ENCODE measurements at regions not wholly inside any gene's neighbourhood (a gene's known extent, or its start where the extent isn't known, plus 50 kb on each side); places are given as distances from the start of the nearest gene placed in this dataset.
"Not testable (repeated sequence)": the region's sequence is repeated elsewhere in the genome, so short reads cannot be mapped to it uniquely, and the experiment has no call there.

- ATAC-seq (no peak), DNase-seq (no peak)
- intact Hi-C loops (cut with DNase I), result no loop called here
- Histone ChIP-seq H3K36me3 (replicated peaks in 1 of 2; ENCODE audit: insufficient read depth in 1 of 2, low read depth in 2 of 2) (no peaks in the 10 kb centered on the region), H3K27ac (no peak overlapping the region), H3K4me3 (no peak overlapping the region), H3K9me3 (no peaks in the 10 kb centered on the region), H3K4me1 (no peaks in the 10 kb centered on the region), H3K27me3 (no peaks in the 10 kb centered on the region)
- WGBS, 2 donors, result 86% methylated on average over 1 of the region's 1 CpG
- TF ChIP-seq CTCF (IDR thresholded peaks at IDR 0.05), result no peak
These were observed 121.3 kb upstream of the CTSV start for GRCh38 chr9:97160255-97160654.

DNA sequence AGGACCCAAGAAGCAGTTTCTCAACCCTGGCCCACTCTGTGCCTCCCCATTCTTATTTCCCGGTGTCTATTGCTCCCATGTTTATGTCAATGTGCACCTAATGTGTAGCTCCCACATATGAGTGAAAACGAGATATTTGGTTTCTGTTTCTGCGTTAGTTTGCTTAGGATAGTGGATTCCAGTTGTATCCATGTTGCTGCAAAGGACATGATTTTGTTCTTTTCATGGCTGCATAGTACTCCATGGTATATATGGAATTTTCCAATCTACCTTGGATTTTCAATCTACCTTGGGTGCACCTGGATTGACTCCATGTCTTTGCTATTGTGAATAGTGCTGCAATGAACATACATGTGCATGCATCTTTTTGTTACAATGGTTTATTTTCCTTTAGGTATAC is 119.8 kb upstream of the CTSV start:
- H3K4me1 ChIP-seq; H3K9me3 ChIP-seq; DNase-seq; ATAC-seq; intact Hi-C loops (cut with DNase I); H3K4me3 ChIP-seq; H3K36me3 ChIP-seq (replicated peaks in 1 of 2; ENCODE audit: insufficient read depth in 1 of 2, low read depth in 2 of 2); H3K27me3 ChIP-seq; H3K27ac ChIP-seq: not testable (repeated sequence)
- 92 to 96% methylated on average over 3 of the region's 3 CpGs for WGBS, 2 donors

DNA sequence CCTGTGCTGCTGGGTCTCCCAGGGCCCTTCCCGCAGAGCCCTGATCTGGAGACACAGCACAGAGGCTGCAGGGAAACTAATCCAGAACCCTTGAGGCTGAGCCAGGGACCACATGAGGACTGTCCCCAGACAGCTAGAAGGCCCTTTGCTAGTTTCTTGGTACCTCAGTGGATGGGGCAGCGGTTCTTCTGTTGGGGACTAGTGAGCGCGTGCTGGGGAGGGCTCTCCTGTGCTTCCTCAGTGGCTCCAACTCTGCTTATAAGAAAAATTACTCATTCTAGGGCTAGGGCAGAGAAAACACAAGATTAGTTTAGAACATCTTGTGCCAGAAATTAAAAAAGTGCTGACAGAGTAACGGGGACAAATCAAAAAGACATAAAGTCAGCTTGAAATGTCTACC is 116.5 kb upstream of the CTSV start:
- 96 to 97% methylated on average over 4 to 5 of the region's 5 CpGs for WGBS, 2 donors
- H3K4me3 ChIP-seq; H3K4me1 ChIP-seq; H3K9me3 ChIP-seq; H3K27me3 ChIP-seq; H3K27ac ChIP-seq; H3K36me3 ChIP-seq (replicated peaks in 1 of 2; ENCODE audit: insufficient read depth in 1 of 2, low read depth in 2 of 2); DNase-seq; ATAC-seq; intact Hi-C loops (cut with DNase I): not testable (repeated sequence)

GRCh38 chr9:97153967-97154366 is 115.0 kb upstream of the CTSV start:
- Histone ChIP-seq H3K4me3 (no peak overlapping the region), H3K27me3 (no peaks in the 10 kb centered on the region), H3K27ac (no peak overlapping the region), H3K9me3 (no peaks in the 10 kb centered on the region), H3K36me3 (replicated peaks in 1 of 2; ENCODE audit: insufficient read depth in 1 of 2, low read depth in 2 of 2) (no peaks in the 10 kb centered on the region), H3K4me1 (no peaks in the 10 kb centered on the region)
- TF ChIP-seq POLR2A (IDR thresholded peaks at IDR 0.05), result no peak
- TF ChIP-seq CTCF (IDR thresholded peaks at IDR 0.05), result no peak
- DNase-seq (no peak), ATAC-seq (no peak)
- intact Hi-C loops (cut with DNase I), result no loop called here
- WGBS, 2 donors, result 88 to 100% methylated on average over 4 to 6 of the region's 6 CpGs

DNA sequence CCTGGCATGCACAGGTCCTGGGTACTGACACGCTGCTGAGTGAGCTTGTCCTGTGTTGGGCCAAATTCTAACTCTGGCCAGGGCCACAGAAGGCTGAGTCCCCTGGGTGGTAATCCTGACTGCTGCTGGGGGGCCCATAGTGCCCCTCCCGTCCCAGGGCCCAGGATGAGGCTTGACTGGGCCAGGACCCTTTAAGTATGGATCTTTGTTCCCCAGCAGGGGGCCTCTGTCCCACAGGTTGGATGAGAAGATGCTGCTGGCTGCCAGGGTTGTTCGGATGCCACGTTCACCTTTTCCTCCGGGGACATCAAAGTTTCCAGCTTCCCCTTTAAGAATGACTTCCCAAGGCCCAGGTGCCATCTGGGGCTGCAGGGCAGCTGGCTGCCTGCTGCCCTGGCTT is 114.2 kb upstream of the CTSV start:
- 86% methylated on average over 5 of the region's 5 CpGs; no CpG with 5 or more reads in 1 of the 2 donors for WGBS, 2 donors
- ATAC-seq; intact Hi-C loops (cut with DNase I): not testable (repeated sequence)

DNA sequence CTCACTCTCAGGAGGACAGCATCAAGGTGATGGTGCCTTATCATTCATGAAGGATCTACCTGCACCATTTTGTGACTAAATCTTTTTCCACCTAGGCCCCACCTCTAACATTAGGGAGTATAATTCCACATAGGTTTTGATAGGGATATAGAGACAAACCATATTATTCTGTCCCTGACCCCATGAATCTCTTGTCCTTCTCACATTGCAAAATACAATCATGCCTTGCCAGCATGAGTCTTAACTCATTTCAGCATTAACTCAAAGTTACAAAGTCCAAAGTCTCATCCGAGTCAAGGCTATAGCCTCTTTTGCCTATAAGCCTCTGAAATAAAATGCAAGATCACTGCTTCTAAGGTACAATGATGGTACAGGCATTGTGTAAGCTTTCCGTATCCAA is 111.5 kb upstream of the CTSV start:
- H3K9me3 ChIP-seq; H3K27me3 ChIP-seq; DNase-seq; H3K36me3 ChIP-seq (replicated peaks in 1 of 2; ENCODE audit: insufficient read depth in 1 of 2, low read depth in 2 of 2); intact Hi-C loops (cut with DNase I); ATAC-seq; H3K27ac ChIP-seq; H3K4me3 ChIP-seq; H3K4me1 ChIP-seq: not testable (repeated sequence)
- WGBS, 2 donors, result 75 to 89% methylated on average over 2 of the region's 2 CpGs

More for the DNA sequence above, 114.2 kb upstream of the CTSV start:
- DNase-seq; H3K27me3 ChIP-seq; H3K4me1 ChIP-seq; H3K9me3 ChIP-seq; H3K36me3 ChIP-seq (replicated peaks in 1 of 2; ENCODE audit: insufficient read depth in 1 of 2, low read depth in 2 of 2); H3K27ac ChIP-seq; H3K4me3 ChIP-seq: not testable (repeated sequence)

GRCh38 chr9:97148428-97148827 is 109.5 kb upstream of the CTSV start:
- H3K9me3 ChIP-seq; H3K27me3 ChIP-seq; DNase-seq; H3K36me3 ChIP-seq (replicated peaks in 1 of 2; ENCODE audit: insufficient read depth in 1 of 2, low read depth in 2 of 2); intact Hi-C loops (cut with DNase I); H3K4me1 ChIP-seq; H3K4me3 ChIP-seq; ATAC-seq; H3K27ac ChIP-seq: not testable (repeated sequence)
- WGBS, 2 donors, result 62 to 77% methylated on average over 3 of the region's 3 CpGs

GRCh38 chr9:97145680-97146079 is 106.7 kb upstream of the CTSV start:
- intact Hi-C loops (cut with DNase I); H3K27ac ChIP-seq; ATAC-seq; H3K4me3 ChIP-seq; H3K4me1 ChIP-seq; H3K9me3 ChIP-seq; DNase-seq; H3K36me3 ChIP-seq (replicated peaks in 1 of 2; ENCODE audit: insufficient read depth in 1 of 2, low read depth in 2 of 2); H3K27me3 ChIP-seq: not testable (repeated sequence)
